ENCODE measurements at regions not wholly inside any gene's neighbourhood (a gene's known extent, or its start where the extent isn't known, plus 50 kb on each side); places are given as distances from the start of the nearest gene placed in this dataset.

- Histone ChIP-seq H3K9me3 (ENCODE audit: control insufficient read depth, low read length) (no peaks in the 10 kb centered on the region), H3K36me3 (ENCODE audit: control insufficient read depth, insufficient read depth, low read length) (no peaks in the 10 kb centered on the region), H3K4me1 (ENCODE audit: control insufficient read depth, insufficient read depth, low read length) (no peaks in the 10 kb centered on the region), H3K4me3 (ENCODE audit: low read length) (no peak overlapping the region), H3K27me3 (ENCODE audit: control insufficient read depth, insufficient read depth, low read length, poor library complexity, severe bottlenecking) (no peaks in the 10 kb centered on the region), H3K27ac (ENCODE audit: low read depth, low read length) (no peak overlapping the region), H3K9ac (ENCODE audit: extremely low read depth, low read length, poor library complexity, severe bottlenecking) (no peak overlapping the region)
- no peak for TF ChIP-seq CTCF (conservative IDR thresholded peaks at IDR 0.05)
- no peaks in the 10 kb centered on the region for H3K9me3 Mint-ChIP-seq
- WGBS, 2 experiments (ENCODE audit: insufficient coverage in 1 of 2, insufficient read length in 1 of 2): 55 to 87% methylated on average over 2 to 5 of the region's 5 CpGs
- H3K36me3 Mint-ChIP-seq (ENCODE audit: low read depth): no peaks in the 10 kb centered on the region
- H3K4me1 Mint-ChIP-seq: no peaks in the 10 kb centered on the region
- no peak overlapping the region for H3K4me3 Mint-ChIP-seq
- no peak overlapping the region for H3K27ac Mint-ChIP-seq
- DNase-seq: no peak
- H3K27me3 Mint-ChIP-seq (ENCODE audit: insufficient read depth): no peaks in the 10 kb centered on the region
Observed at GRCh38 chr12:103161582-103162362, 204.3 kb downstream of the ASCL1 start.

- H3K27ac Mint-ChIP-seq: no peak overlapping the region
- H3K4me3 Mint-ChIP-seq: no peak overlapping the region
- H3K9me3 Mint-ChIP-seq: no peaks in the 10 kb centered on the region
- no peaks in the 10 kb centered on the region for H3K36me3 Mint-ChIP-seq (ENCODE audit: low read depth)
- no peak overlapping the region for H3K9ac ChIP-seq (ENCODE audit: extremely low read depth, low read length, poor library complexity, severe bottlenecking)
- no peaks in the 10 kb centered on the region for H3K4me1 ChIP-seq (ENCODE audit: control insufficient read depth, insufficient read depth, low read length)
- H3K36me3 ChIP-seq (ENCODE audit: control insufficient read depth, insufficient read depth, low read length): no peaks in the 10 kb centered on the region
- H3K4me3 ChIP-seq (ENCODE audit: low read length): no peak overlapping the region
- WGBS, 2 experiments (ENCODE audit: insufficient coverage in 1 of 2, insufficient read length in 1 of 2): 94 to 97% methylated on average over 3 of the region's 3 CpGs
- no peak for DNase-seq
- no peaks in the 10 kb centered on the region for H3K27me3 ChIP-seq (ENCODE audit: control insufficient read depth, insufficient read depth, low read length, poor library complexity, severe bottlenecking)
- no peak for TF ChIP-seq CTCF (conservative IDR thresholded peaks at IDR 0.05)
- H3K27ac ChIP-seq (ENCODE audit: low read depth, low read length): no peak overlapping the region
- no peaks in the 10 kb centered on the region for H3K4me1 Mint-ChIP-seq
- H3K27me3 Mint-ChIP-seq (ENCODE audit: insufficient read depth): no peaks in the 10 kb centered on the region
- H3K9me3 ChIP-seq (ENCODE audit: control insufficient read depth, low read length): no peaks in the 10 kb centered on the region
Observed at GRCh38 chr12:103166949-103167348, 209.5 kb downstream of the ASCL1 start.

GRCh38 chr12:103172447-103173112 lies 215.1 kb downstream of the ASCL1 start:
- Histone ChIP-seq H3K4me3 (ENCODE audit: low read length) (no peak overlapping the region), H3K27me3 (ENCODE audit: control insufficient read depth, insufficient read depth, low read length, poor library complexity, severe bottlenecking) (no peaks in the 10 kb centered on the region), H3K9me3 (ENCODE audit: control insufficient read depth, low read length) (no peaks in the 10 kb centered on the region), H3K4me1 (ENCODE audit: control insufficient read depth, insufficient read depth, low read length) (peaks cover 2% of the 10 kb centered on the region), H3K27ac (ENCODE audit: low read depth, low read length) (no peak overlapping the region), H3K36me3 (ENCODE audit: control insufficient read depth, insufficient read depth, low read length) (no peaks in the 10 kb centered on the region), H3K9ac (ENCODE audit: extremely low read depth, low read length, poor library complexity, severe bottlenecking) (no peak overlapping the region)
- no peak for DNase-seq
- no peak for TF ChIP-seq CTCF (conservative IDR thresholded peaks at IDR 0.05)
- no peak overlapping the region for H3K4me3 Mint-ChIP-seq
- H3K36me3 Mint-ChIP-seq (ENCODE audit: low read depth): no peaks in the 10 kb centered on the region
- H3K27me3 Mint-ChIP-seq (ENCODE audit: insufficient read depth): no peaks in the 10 kb centered on the region
- H3K9me3 Mint-ChIP-seq: no peaks in the 10 kb centered on the region
- no peaks in the 10 kb centered on the region for H3K4me1 Mint-ChIP-seq
- no peak overlapping the region for H3K27ac Mint-ChIP-seq
- 88% methylated on average over 1 of the region's 1 CpG; no CpG with 5 or more reads in 1 of the 2 experiments for WGBS, 2 experiments (ENCODE audit: insufficient coverage in 1 of 2, insufficient read length in 1 of 2)

Data from endodermal cell (in vitro differentiated cells).